Neural cell (in vitro differentiated cells): ENCODE measurements at regions not wholly inside any gene's neighbourhood (a gene's known extent, or its start where the extent isn't known, plus 50 kb on each side); places are given as distances from the start of the nearest gene placed in this dataset.

ENCODE experiments used
- EP300 ChIP-seq: fragments of 450-650 bp; conservative IDR thresholded peaks from 2 replicates; pipeline ENCODE4 v1.6.1; 2014; ENCODE audit warnings: antibody characterized with exemption, mild to moderate bottlenecking, moderate library complexity; ENCODE audit not compliant: poor library complexity, severe bottlenecking
- MXI1 ChIP-seq: fragments of 450-650 bp; conservative IDR thresholded peaks from 2 replicates; pipeline ENCODE4 v1.6.1; 2014; ENCODE audit warnings: antibody characterized with exemption, mild to moderate bottlenecking; ENCODE audit not compliant: poor library complexity, severe bottlenecking
- TF ChIP-seq, protein P1 (sequence below): fragments of 450-650 bp; IDR thresholded peaks from 2 replicates; pipeline ENCODE4 v1.5.1; 2014; ENCODE audit warnings: antibody characterized with exemption, mild to moderate bottlenecking, moderate library complexity; ENCODE audit not compliant: poor library complexity, severe bottlenecking
- TF ChIP-seq, protein P2 (sequence below): IDR thresholded peaks from 2 replicates; pipeline ENCODE4 v1.6.1; 2012; ENCODE audit warnings: borderline replicate concordance

DNA sequence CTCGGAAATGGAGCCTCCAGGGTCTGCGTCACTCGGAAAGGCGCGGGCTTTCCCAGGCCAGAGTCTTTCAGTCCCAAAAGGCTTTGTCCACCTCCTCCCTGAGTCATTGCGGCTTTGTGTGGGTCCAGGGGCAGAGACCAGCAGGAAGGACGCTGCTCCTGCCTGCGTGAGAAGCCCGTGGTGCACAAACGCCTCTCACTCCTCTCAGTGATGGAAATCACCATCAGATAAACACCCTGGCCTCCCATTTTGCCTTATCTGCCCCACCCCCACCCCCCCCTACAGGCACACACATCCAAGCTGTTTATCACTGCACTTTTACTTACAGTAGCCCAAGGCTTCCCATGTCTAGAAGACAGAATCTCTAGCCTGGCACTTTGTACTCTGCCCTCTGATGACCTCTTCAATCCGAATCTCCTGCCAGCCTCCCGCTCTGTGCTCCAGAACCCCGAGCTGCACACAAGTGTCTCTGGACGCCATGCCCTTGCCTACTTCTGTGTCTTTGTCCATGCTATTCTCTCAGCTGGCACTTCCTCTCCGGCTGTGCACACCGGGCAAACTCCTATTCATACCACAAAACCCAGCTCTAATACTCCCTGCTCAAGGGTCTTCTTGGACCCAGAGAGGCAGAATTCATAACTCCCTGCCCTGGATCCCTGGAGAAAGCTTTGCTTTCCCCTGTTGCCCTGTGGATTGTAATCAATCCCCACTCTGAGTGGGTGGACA, 954.6 kb downstream of the TBC1D22A start:
- no peak for TF ChIP-seq MXI1
- TF ChIP-seq, protein P1, sequence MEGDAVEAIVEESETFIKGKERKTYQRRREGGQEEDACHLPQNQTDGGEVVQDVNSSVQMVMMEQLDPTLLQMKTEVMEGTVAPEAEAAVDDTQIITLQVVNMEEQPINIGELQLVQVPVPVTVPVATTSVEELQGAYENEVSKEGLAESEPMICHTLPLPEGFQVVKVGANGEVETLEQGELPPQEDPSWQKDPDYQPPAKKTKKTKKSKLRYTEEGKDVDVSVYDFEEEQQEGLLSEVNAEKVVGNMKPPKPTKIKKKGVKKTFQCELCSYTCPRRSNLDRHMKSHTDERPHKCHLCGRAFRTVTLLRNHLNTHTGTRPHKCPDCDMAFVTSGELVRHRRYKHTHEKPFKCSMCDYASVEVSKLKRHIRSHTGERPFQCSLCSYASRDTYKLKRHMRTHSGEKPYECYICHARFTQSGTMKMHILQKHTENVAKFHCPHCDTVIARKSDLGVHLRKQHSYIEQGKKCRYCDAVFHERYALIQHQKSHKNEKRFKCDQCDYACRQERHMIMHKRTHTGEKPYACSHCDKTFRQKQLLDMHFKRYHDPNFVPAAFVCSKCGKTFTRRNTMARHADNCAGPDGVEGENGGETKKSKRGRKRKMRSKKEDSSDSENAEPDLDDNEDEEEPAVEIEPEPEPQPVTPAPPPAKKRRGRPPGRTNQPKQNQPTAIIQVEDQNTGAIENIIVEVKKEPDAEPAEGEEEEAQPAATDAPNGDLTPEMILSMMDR = no peak
- TF ChIP-seq, protein P2, sequence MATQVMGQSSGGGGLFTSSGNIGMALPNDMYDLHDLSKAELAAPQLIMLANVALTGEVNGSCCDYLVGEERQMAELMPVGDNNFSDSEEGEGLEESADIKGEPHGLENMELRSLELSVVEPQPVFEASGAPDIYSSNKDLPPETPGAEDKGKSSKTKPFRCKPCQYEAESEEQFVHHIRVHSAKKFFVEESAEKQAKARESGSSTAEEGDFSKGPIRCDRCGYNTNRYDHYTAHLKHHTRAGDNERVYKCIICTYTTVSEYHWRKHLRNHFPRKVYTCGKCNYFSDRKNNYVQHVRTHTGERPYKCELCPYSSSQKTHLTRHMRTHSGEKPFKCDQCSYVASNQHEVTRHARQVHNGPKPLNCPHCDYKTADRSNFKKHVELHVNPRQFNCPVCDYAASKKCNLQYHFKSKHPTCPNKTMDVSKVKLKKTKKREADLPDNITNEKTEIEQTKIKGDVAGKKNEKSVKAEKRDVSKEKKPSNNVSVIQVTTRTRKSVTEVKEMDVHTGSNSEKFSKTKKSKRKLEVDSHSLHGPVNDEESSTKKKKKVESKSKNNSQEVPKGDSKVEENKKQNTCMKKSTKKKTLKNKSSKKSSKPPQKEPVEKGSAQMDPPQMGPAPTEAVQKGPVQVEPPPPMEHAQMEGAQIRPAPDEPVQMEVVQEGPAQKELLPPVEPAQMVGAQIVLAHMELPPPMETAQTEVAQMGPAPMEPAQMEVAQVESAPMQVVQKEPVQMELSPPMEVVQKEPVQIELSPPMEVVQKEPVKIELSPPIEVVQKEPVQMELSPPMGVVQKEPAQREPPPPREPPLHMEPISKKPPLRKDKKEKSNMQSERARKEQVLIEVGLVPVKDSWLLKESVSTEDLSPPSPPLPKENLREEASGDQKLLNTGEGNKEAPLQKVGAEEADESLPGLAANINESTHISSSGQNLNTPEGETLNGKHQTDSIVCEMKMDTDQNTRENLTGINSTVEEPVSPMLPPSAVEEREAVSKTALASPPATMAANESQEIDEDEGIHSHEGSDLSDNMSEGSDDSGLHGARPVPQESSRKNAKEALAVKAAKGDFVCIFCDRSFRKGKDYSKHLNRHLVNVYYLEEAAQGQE = no peak
- no peak for TF ChIP-seq EP300
